Activated effector memory CD4-positive, alpha-beta T cell treated with anti-CD3 and anti-CD28 coated beads, Interleukin-2, amount 50 U/mL, for 16 hours (primary cell): ENCODE measurements at regions not wholly inside any gene's neighbourhood (a gene's known extent, or its start where the extent isn't known, plus 50 kb on each side); places are given as distances from the start of the nearest gene placed in this dataset.

Experiments
- DNase-seq: peaks from one replicate; pipeline ENCODE4 v3.0.0-alpha.2; 2020

- no peak for DNase-seq
These were observed 412.3 kb upstream of the ID4 start for GRCh38 chr6:19424853-19425252.

DNA sequence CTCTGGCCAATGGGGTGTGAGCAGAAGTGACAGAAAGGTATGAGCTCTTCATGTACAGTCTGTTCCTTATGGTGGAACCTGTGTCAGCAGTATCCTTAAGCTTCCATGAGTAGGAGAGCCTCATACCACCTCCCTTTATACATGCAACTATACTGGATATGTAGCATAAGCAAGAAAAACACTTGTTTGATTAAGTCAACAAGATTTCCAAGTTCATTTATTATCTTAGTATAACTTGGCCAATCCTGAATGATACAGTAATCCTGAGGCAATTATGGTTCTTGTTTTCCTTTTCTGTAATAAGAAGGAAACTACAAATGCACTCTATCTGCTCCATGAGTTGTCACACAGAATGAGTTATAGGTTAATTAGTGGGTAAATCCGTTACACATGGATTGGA is 409.6 kb upstream of the ID4 start:
- DNase-seq: no peak

DNA sequence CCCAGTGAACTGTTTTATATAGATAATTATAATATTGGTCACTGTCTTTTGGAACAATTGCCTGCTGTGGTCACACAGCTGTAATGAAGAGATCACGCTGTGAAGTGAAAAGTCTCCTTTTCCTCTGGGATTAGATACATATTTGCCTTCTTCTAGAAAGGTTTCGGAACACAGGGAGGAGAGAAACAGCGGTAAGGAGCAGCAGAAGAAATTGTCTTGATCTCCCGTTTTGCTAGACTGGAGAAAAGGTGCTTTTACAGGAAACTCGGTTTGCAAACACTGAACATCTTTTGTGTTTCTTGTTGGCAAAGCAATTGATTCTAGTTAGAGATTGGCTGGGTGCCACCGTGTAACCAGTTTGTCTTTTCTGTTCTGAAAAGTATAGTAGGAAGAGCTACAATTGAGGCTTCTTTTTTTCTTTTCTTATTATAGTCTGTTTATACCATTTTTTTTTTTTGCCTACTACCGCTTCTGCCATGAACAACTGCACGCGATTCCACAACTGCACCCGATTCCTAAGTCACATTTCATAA is 404.1 kb upstream of the ID4 start:
- no peak for DNase-seq

GRCh38 chr6:19434065-19434464 is 403.1 kb upstream of the ID4 start:
- DNase-seq: no peak

GRCh38 chr6:19435755-19436154 is 401.4 kb upstream of the ID4 start:
- no peak for DNase-seq

GRCh38 chr6:19438566-19439353 is 398.4 kb upstream of the ID4 start:
- no peak for DNase-seq

GRCh38 chr6:19440531-19440930 is 396.6 kb upstream of the ID4 start:
- DNase-seq: no peak

DNA sequence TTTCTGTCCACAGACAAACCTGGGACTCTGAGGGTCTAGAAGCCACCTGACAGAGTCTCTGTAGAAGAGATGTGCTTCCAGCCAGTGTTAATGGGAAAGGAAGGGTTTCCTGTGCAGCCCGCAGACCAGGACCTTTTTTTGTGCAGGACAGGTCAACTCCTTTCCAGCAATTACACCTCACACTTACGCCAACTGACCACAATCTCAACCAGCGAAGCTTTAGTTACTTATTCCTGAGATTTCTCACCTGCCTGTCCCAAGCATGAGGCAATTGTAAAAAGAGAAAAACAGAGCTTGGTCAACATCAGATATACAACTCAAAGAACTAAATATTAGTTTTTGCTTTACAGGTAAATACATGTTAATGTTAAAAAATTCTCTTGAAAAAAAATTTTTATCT is 393.8 kb upstream of the ID4 start:
- no peak for DNase-seq

GRCh38 chr6:19444041-19444440 is 393.1 kb upstream of the ID4 start:
- DNase-seq: no peak

- no peak for DNase-seq
These were observed 392.7 kb upstream of the ID4 start for GRCh38 chr6:19444481-19444880.

DNA sequence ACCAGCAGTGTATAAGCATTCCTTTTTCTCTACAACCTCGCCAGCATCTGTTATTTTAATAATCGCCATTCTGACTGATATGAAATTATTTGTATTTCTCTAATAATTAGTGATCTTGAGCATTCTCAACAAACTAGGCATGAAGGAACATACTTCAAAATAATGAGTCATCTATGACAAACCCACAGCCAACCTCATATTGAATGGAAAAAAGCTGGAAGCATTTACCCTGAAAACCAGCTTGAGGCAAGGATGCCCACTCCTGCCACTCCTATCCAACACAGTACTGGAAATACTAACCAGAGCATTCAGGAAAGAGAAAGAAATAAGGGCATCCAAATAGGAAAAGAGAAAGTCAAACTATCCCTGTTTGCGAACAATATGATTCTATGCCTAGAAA is 390.6 kb upstream of the ID4 start:
- no peak for DNase-seq

DNA sequence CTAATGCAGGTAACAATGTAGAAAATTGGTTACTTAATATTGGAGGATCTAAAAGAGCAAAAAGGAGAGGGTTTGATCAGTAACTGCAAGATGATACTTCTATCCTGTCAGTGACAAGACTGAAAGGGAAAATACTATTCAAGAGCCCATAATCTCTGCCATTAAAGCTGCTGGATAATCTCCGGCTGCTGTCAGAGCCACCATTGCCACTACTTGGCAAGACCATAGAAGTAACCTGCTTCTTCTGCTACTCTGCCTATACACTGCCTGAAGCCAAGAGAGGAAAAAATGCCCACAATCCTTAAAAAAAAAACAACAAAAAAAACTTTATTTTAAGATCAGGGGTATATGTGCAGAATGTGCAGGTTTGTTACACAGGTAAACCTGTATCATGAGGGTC is 386.5 kb upstream of the ID4 start:
- DNase-seq: no peak

GRCh38 chr6:19452495-19452894 is 384.7 kb upstream of the ID4 start:
- no peak for DNase-seq

GRCh38 chr6:19454001-19454720 is 383.0 kb upstream of the ID4 start:
- DNase-seq: no peak

DNA sequence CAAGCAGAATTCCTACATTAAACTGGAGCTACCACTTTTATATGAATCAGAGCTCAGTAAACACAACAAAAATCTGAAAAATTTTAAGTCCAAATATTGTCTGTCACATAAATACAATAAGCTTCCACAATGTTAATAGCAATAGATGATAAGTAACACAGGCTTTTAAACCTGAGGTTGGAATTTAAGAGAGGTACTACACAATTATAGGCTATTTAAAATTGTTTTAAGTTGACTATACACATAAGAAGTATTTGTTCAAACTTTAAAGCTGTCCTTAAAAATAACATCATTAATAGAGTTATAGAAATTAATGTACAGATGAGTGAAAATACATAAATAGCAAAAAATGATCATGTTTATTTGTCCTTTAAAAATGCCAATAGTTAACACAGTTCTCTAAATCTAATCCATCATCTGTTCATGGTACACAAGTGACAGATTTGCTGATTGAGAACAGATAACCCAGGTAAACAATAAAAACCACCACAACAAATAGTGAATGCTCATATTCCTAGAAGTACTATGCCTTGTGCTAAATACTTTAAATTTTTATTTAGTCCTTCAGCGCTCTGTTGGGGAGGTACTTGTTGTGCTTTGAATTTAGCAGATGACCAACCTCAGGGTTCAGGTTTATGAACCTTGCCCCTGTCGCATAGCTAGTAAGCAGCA is 382.3 kb upstream of the ID4 start:
- no peak for DNase-seq

GRCh38 chr6:19463250-19463649 is 373.9 kb upstream of the ID4 start:
- no peak for DNase-seq

GRCh38 chr6:19463925-19464324 is 373.2 kb upstream of the ID4 start:
- DNase-seq: no peak

DNA sequence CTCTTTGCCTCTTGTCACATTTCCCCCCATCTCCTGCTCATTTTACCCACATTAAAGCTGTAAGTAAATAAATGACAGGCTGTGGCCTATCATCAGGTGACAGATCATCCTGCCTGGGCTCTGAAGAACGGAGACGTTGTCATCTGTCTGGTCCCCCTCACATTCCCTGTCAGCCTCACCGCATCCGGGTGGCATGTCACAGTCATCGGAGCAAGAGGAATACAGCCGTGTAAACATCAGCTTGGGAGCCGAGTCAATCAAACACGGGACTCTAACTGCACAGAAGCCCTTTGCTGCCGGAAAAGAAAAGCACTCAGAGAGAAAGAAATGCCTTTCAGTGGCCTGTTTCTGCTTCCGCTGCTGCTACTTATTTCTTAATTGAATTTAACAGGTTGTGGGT is 371.9 kb upstream of the ID4 start:
- DNase-seq: no peak

DNA sequence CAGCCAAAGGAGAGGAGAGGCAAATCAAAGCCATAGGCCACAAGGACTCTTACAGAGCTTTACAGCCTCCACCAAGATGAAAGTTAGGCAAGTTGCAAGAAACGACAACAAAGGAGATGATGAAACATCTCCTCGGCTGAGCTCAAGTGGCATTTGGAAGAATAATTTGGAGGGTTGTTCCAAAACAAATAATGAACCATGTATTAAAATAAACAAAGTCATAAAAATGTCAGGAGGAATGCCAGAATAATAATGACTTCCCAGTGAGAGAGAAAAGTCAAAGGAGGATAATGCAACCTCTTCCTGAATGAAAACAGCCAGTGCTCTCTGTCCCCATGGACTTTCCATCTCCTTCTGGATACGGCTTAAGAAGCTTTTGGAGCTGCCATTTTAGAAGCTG is 371.4 kb upstream of the ID4 start:
- no peak for DNase-seq

GRCh38 chr6:19470333-19470732 is 366.8 kb upstream of the ID4 start:
- no peak for DNase-seq

DNA sequence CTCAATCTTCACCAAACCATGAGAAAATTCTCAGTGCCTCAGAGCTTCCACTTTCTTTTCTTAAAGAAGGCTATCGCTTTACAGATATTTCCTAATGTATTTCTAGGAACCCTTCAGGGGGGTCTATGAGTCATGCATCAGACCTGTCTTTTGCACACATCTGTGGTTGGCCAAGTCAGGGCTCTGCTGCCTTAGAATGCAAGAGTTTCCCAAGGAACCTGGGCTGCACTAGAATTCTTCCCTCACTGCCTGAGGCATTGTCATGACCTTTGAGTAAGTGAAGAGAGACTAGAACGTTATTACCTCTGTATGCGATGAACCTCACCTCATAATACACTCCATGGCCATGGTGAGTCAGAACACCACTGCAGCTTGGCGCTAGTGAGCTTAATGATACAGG is 365.0 kb upstream of the ID4 start:
- no peak for DNase-seq

DNA sequence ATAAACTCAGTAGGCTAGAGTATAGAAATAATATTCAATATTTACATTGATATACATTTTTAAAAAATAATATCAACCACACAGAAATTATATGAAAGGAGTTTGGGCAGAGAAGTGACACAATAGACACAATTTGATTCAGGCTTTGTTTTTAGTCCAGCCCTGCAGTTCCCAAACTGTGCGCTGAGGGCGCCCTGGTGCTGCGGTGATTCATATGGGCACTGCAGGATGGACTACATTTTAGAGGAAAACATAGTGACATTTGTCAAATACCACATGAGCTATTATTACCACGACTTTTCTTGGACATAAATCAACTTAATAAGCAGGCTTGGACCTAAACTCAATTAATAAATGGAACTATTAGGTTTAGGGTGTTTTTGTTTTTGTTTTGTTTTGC is 364.3 kb upstream of the ID4 start:
- no peak for DNase-seq

GRCh38 chr6:19477563-19477962 is 359.6 kb upstream of the ID4 start:
- DNase-seq: no peak

DNA sequence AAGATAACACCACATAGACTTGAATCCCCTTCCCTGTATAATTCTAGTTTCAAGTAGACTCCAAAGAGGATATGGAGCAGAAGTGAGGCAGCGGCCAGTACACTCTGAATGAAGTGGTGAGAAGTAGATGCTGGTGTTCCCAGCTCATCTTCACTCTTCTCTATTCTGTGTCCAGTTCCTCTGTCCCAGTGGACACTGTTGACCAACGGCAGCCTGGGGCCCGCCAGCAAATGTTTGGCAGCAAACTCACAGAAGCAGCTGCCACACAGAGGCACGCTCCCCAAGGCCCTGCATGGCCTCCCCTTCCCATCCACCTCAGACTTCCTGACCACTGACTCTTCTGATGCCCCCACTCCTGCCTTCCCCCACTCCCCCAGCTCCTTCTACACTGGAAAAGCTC is 358.9 kb upstream of the ID4 start:
- no peak for DNase-seq
